Prostate gland (tissue), 2 donors: ENCODE measurements at regions not wholly inside any gene's neighbourhood (a gene's known extent, or its start where the extent isn't known, plus 50 kb on each side); places are given as distances from the start of the nearest gene placed in this dataset.

Experiments used
- DNase-seq: peaks from one replicate; pipeline ENCODE4 v3.0.0-alpha.2; 2019; ENCODE audit warnings: low spot score
- H3K27ac ChIP-seq, 2 donors: fragments of 200-600 bp; sonication (generic); 2 replicates each; pipeline ENCODE4 v1.5.1; 2017 to 2019
- H3K27me3 ChIP-seq: fragments of 200-600 bp; sonication (generic); replicated peaks from 2 replicates; pipeline ENCODE4 v1.5.1; 2019; ENCODE audit not compliant: insufficient read depth
- H3K36me3 ChIP-seq, 2 donors: fragments of 200-600 bp; sonication (generic); 1 replicate in 1 of 2; 2 replicates in 1 of 2; pipeline versions ENCODE4 v1.5.1 to v1.8.1; 2017 to 2019
- H3K4me1 ChIP-seq: fragments of 200-600 bp; sonication (generic); replicated peaks from 2 replicates; pipeline ENCODE4 v1.5.1; 2019
- H3K4me3 ChIP-seq, 2 donors: fragments of 200-600 bp; sonication (generic); 2 replicates each; pipeline ENCODE4 v1.5.1; 2017 to 2019
- H3K9me3 ChIP-seq: fragments of 200-600 bp; sonication (generic); 2 replicates; pipeline ENCODE4 v1.5.1; 2017
- CTCF ChIP-seq, 4 experiments: fragments of 200-600 bp in 2 of 4; fragments of 450-650 bp in 2 of 4; sonication (generic) in 2 of 4; IDR thresholded peaks; 1 replicate in 3 of 4; 2 replicates in 1 of 4; pipeline ENCODE4 v1.5.1; 2016 to 2019; ENCODE audit warnings: antibody characterized with exemption in 4 of 4, mild to moderate bottlenecking in 2 of 4, moderate library complexity in 2 of 4
- POLR2A ChIP-seq: fragments of 450-650 bp; IDR thresholded peaks from one replicate; pipeline ENCODE4 v1.6.1; 2016; ENCODE audit warnings: antibody characterized with exemption, mild to moderate bottlenecking
- POLR2AphosphoS5 ChIP-seq: sonication (generic); formaldehyde crosslinking; IDR thresholded peaks from one replicate; pipeline ENCODE4 v1.6.1; 2017; ENCODE audit warnings: antibody characterized with exemption
- WGBS: methylation state at CpG from one replicate; pipeline ENCODE4 v1.1.5; 2018; 5-methylcytosine and 5-hydroxymethylcytosine counted together
- intact Hi-C: fragments of 100-400 bp; cut with DNase I; formaldehyde crosslinking; loops from one replicate; pipeline ENCODE4 v1.14.2; 2022

- H3K27ac ChIP-seq: no peak overlapping the region
- H3K36me3 ChIP-seq: no peaks in the 10 kb centered on the region
- TF ChIP-seq CTCF (IDR thresholded peaks at IDR 0.05): no peak
- TF ChIP-seq POLR2AphosphoS5: no peak
- no peak for TF ChIP-seq POLR2A
- H3K9me3 ChIP-seq: no peaks in the 10 kb centered on the region
- H3K4me3 ChIP-seq: no peak overlapping the region
- DNase-seq: no peak
- H3K27me3 ChIP-seq: no peaks in the 10 kb centered on the region
- WGBS: 91% methylated on average over 3 of the region's 3 CpGs
- intact Hi-C loops: no loop called here
- no peaks in the 10 kb centered on the region for H3K4me1 ChIP-seq
These were observed 266.7 kb downstream of the CDH26 start for GRCh38 chr20:60224914-60225313.

GRCh38 chr20:60228255-60228654 is 270.0 kb downstream of the CDH26 start:
- H3K27ac ChIP-seq: no peak overlapping the region
- no peaks in the 10 kb centered on the region for H3K9me3 ChIP-seq
- intact Hi-C loops: no loop called here
- 40% methylated on average over 3 of the region's 3 CpGs for WGBS
- H3K36me3 ChIP-seq: no peaks in the 10 kb centered on the region
- H3K4me3 ChIP-seq: no peak overlapping the region
- DNase-seq: no peak
- H3K27me3 ChIP-seq: no peaks in the 10 kb centered on the region
- H3K4me1 ChIP-seq: no peaks in the 10 kb centered on the region
- no peak for TF ChIP-seq CTCF (IDR thresholded peaks at IDR 0.05)

- 74% methylated on average over 4 of the region's 4 CpGs for WGBS
- Histone ChIP-seq H3K4me1 (no peaks in the 10 kb centered on the region), H3K4me3 (no peak overlapping the region), H3K27me3 (no peaks in the 10 kb centered on the region), H3K36me3 (no peaks in the 10 kb centered on the region), H3K9me3 (no peaks in the 10 kb centered on the region), H3K27ac (no peak overlapping the region)
- intact Hi-C loops: no loop called here
- DNase-seq: no peak
- TF ChIP-seq POLR2A (no peak), POLR2AphosphoS5 (no peak)
These were observed 274.2 kb downstream of the CDH26 start for GRCh38 chr20:60232380-60232779.

GRCh38 chr20:60233018-60233630 is 274.9 kb downstream of the CDH26 start:
- intact Hi-C loops: no loop called here

GRCh38 chr20:60236613-60237012 is 278.4 kb downstream of the CDH26 start:
- Histone ChIP-seq H3K9me3 (no peaks in the 10 kb centered on the region), H3K4me3 (no peak overlapping the region), H3K27ac (no peak overlapping the region), H3K27me3 (no peaks in the 10 kb centered on the region), H3K4me1 (no peaks in the 10 kb centered on the region), H3K36me3 (no peaks in the 10 kb centered on the region)
- WGBS: 51% methylated on average over 1 of the region's 1 CpG
- no peak for TF ChIP-seq CTCF (IDR thresholded peaks at IDR 0.05)
- no peak for TF ChIP-seq POLR2A
- TF ChIP-seq POLR2AphosphoS5: no peak
- intact Hi-C loops: no loop called here
- no peak for DNase-seq

More at GRCh38 chr20:60233018-60233630, 274.9 kb downstream of the CDH26 start:
- Histone ChIP-seq H3K9me3 (no peaks in the 10 kb centered on the region), H3K4me1 (no peaks in the 10 kb centered on the region), H3K36me3 (no peaks in the 10 kb centered on the region), H3K4me3 (no peak overlapping the region), H3K27me3 (no peaks in the 10 kb centered on the region), H3K27ac (no peak overlapping the region)
- WGBS: 45% methylated on average over 3 of the region's 3 CpGs
- DNase-seq: no peak
- no peak for TF ChIP-seq POLR2A
- TF ChIP-seq CTCF (IDR thresholded peaks at IDR 0.05): no peak
- TF ChIP-seq POLR2AphosphoS5: no peak
